HEK293 (cell line): ENCODE measurements at regions not wholly inside any gene's neighbourhood (a gene's known extent, or its start where the extent isn't known, plus 50 kb on each side); places are given as distances from the start of the nearest gene placed in this dataset.

Source experiments
- CTCF ChIA-PET: fragments of 350-600 bp; formaldehyde crosslinking; extraction: SDS; loops from one replicate; lab custom pipeline; 2021; ENCODE audit warnings: antibody characterized with exemption; lab: Yijun Ruan, JAX
- POLR2A ChIA-PET: fragments of 300-600 bp; formaldehyde crosslinking; extraction: SDS; loops from one replicate; lab custom pipeline; 2020; ENCODE audit warnings: antibody characterized with exemption, inconsistent platforms; lab: Yijun Ruan, JAX
- H3K27ac ChIP-seq: fragments of 200-500 bp; sonication (Bioruptor generic); 2 replicates; pipeline ENCODE4 v1.5.1; 2014; ENCODE audit warnings: low read depth, low read length, control low read depth, inconsistent platforms; ENCODE audit errors: extremely low read depth
- H3K36me3 ChIP-seq, 2 experiments: fragments of 200-500 bp in 1 of 2; sonication (Bioruptor generic) in 1 of 2; 1 replicate in 1 of 2; 2 replicates in 1 of 2; pipeline ENCODE4 v1.5.1; 2014 to 2017; ENCODE audit warnings: inconsistent platforms in 2 of 2, low read length in 2 of 2; ENCODE audit not compliant: control insufficient read depth in 2 of 2, insufficient read depth in 1 of 2
- H3K4me1 ChIP-seq: fragments of 200-500 bp; sonication (Bioruptor generic); 2 replicates; pipeline ENCODE4 v1.5.1; 2014; ENCODE audit warnings: mild to moderate bottlenecking, low read length, inconsistent platforms; ENCODE audit not compliant: control insufficient read depth, insufficient read depth
- H3K4me3 ChIP-seq: 2 replicates; pipeline ENCODE4 v1.5.1; 2011; ENCODE audit warnings: low read depth, mild to moderate bottlenecking, control low read depth, low read length, moderate library complexity
- H3K9me3 ChIP-seq: fragments of 200-500 bp; sonication (Bioruptor generic); 2 replicates; pipeline ENCODE4 v1.5.1; 2014; ENCODE audit warnings: low read depth, low read length, inconsistent platforms; ENCODE audit not compliant: control insufficient read depth, insufficient read depth
- ZNF138 ChIP-seq: fragments of 450-650 bp; formaldehyde crosslinking; IDR thresholded peaks from 2 replicates; pipeline ENCODE4 v1.5.1; 2016; ENCODE audit warnings: missing biosample characterization, missing genetic modification characterization, borderline replicate concordance
- ZNF155 ChIP-seq: fragments of 450-650 bp; formaldehyde crosslinking; IDR thresholded peaks from 2 replicates; pipeline ENCODE4 v1.5.1; 2016; ENCODE audit warnings: missing biosample characterization, missing genetic modification characterization
- ZNF2 ChIP-seq: fragments of 450-650 bp; formaldehyde crosslinking; IDR thresholded peaks from 2 replicates; pipeline ENCODE4 v1.5.1; 2016; ENCODE audit warnings: missing biosample characterization, missing genetic modification characterization
- ZNF335 ChIP-seq: fragments of 450-650 bp; formaldehyde crosslinking; conservative IDR thresholded peaks from 2 replicates; pipeline ENCODE4 v1.5.1; 2016; ENCODE audit warnings: missing biosample characterization, missing genetic modification characterization
- ZNF561 ChIP-seq: fragments of 450-650 bp; IDR thresholded peaks from 2 replicates; pipeline ENCODE4 v1.5.1; 2018; ENCODE audit warnings: missing biosample characterization, missing genetic modification characterization, borderline replicate concordance
- ZNF621 ChIP-seq: fragments of 450-650 bp; formaldehyde crosslinking; IDR thresholded peaks from 2 replicates; pipeline ENCODE4 v1.5.1; 2017; ENCODE audit warnings: missing biosample characterization, missing genetic modification characterization
- ZNF658 ChIP-seq: fragments of 450-650 bp; formaldehyde crosslinking; IDR thresholded peaks from 2 replicates; pipeline ENCODE4; 2016; ENCODE audit warnings: missing biosample characterization, missing genetic modification characterization
- ZNF707 ChIP-seq: fragments of 450-650 bp; formaldehyde crosslinking; IDR thresholded peaks from 2 replicates; pipeline ENCODE4 v1.5.1; 2016; ENCODE audit warnings: missing biosample characterization, missing genetic modification characterization
- ZNF76 ChIP-seq: fragments of 450-650 bp; formaldehyde crosslinking; IDR thresholded peaks from 2 replicates; pipeline ENCODE4; 2016; ENCODE audit warnings: low read depth, missing biosample characterization, missing genetic modification characterization, borderline replicate concordance
- TF ChIP-seq, protein P1 (sequence below): fragments of 450-650 bp; formaldehyde crosslinking; IDR thresholded peaks from 2 replicates; pipeline ENCODE4 v1.5.1; 2017; ENCODE audit warnings: missing biosample characterization, missing genetic modification characterization
- TF ChIP-seq, protein P2 (sequence below): fragments of 450-650 bp; formaldehyde crosslinking; IDR thresholded peaks from 2 replicates; pipeline ENCODE4 v1.5.1; 2017; ENCODE audit warnings: missing biosample characterization, missing genetic modification characterization
- TF ChIP-seq, protein P3 (sequence below): fragments of 450-650 bp; formaldehyde crosslinking; IDR thresholded peaks from 2 replicates; pipeline ENCODE4 v1.5.1; 2016; ENCODE audit warnings: missing biosample characterization, missing genetic modification characterization, low read depth
- TF ChIP-seq, protein P4 (sequence below): fragments of 450-650 bp; formaldehyde crosslinking; IDR thresholded peaks from 2 replicates; pipeline ENCODE4 v1.5.1; 2016; ENCODE audit warnings: missing biosample characterization, missing genetic modification characterization
- TF ChIP-seq, protein P5 (sequence below): fragments of 450-650 bp; formaldehyde crosslinking; optimal IDR thresholded peaks from 2 replicates; pipeline ENCODE3; 2016; ENCODE audit warnings: missing biosample characterization, mild to moderate bottlenecking, missing genetic modification characterization

DNA sequence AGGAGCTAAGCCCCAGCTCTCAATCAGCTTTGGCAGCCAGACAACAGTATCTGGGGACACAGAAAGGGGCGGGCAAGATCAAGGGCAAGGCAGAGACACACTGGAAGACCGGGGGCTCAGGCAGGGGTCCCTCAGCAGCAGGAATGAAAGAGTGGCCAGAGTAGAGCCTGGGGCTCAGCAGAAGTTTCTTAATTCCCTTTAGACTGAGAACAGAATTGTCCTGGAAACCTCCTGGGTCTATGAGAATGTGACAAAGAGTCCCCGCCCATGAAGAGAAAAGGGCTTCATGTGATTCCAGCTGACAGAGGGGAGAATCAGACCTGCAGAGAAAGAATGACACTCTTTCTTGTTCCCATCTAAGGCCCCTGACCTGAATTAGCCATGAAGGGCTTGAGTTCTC lies 95.2 kb upstream of the CTNNB1 start (continued):
- TF ChIP-seq, protein P1, sequence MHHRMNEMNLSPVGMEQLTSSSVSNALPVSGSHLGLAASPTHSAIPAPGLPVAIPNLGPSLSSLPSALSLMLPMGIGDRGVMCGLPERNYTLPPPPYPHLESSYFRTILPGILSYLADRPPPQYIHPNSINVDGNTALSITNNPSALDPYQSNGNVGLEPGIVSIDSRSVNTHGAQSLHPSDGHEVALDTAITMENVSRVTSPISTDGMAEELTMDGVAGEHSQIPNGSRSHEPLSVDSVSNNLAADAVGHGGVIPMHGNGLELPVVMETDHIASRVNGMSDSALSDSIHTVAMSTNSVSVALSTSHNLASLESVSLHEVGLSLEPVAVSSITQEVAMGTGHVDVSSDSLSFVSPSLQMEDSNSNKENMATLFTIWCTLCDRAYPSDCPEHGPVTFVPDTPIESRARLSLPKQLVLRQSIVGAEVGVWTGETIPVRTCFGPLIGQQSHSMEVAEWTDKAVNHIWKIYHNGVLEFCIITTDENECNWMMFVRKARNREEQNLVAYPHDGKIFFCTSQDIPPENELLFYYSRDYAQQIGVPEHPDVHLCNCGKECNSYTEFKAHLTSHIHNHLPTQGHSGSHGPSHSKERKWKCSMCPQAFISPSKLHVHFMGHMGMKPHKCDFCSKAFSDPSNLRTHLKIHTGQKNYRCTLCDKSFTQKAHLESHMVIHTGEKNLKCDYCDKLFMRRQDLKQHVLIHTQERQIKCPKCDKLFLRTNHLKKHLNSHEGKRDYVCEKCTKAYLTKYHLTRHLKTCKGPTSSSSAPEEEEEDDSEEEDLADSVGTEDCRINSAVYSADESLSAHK (tag by site-specific recombination) = no peak

DNA sequence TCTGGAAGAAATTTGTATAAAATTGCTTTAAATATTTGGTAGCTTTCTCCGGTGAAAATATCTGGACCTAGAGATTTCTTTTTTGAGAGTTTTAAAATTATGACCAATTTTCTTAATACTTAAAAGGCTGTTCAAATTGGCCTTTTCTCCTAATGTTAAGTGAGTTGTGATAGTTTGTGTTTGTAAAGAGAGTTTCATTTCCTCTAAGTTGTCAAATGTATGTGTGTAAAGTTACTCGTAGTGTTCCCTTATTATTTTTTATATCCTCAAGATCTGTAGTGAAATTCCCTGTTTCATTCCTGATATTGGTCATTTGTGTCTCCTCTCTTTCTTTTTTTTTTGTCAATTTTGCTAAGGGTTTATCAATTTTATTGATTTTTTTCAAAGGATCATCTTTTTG lies 92.6 kb upstream of the CTNNB1 start:
- Histone ChIP-seq H3K27ac (no peak overlapping the region), H3K36me3 (no peaks in the 10 kb centered on the region), H3K9me3 (no peaks in the 10 kb centered on the region), H3K4me1 (no peaks in the 10 kb centered on the region), H3K4me3 (no peak overlapping the region)
- CTCF ChIA-PET = no interaction called here
- POLR2A ChIA-PET = no interaction called here
- no peak for TF ChIP-seq ZNF335 (tag by site-specific recombination)

DNA sequence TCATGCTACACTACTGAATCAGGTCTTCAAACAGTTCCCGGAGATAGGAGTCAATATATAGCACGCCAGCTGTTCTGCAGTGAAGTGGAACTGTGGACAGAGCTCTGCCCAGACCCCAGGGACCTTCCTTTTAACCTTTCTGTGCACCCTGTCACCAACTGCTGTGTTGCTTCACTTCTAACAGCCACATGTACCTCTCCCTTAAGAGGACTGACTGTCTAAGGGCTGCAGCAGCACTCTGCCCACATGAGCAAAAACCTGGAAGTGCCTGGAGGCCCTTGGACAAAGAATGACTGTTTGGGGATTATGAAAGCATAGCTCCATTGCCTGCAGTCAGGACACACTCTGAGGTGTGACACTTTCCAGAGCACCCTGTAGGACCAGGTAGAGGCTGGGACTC lies 88.3 kb upstream of the CTNNB1 start:
- H3K36me3 ChIP-seq = no peaks in the 10 kb centered on the region
- CTCF ChIA-PET = no interaction called here
- H3K9me3 ChIP-seq = no peaks in the 10 kb centered on the region
- H3K4me3 ChIP-seq = no peak overlapping the region
- no peak overlapping the region for H3K27ac ChIP-seq
- TF ChIP-seq ZNF621 (tag by site-specific recombination) (no peak), ZNF155 (tag by site-specific recombination) (no peak), ZNF707 (no peak), ZNF138 (no peak), ZNF2 (tag by site-specific recombination) (no peak), ZNF76 (tag by site-specific recombination) (no peak), ZNF561 (tag by site-specific recombination) (no peak), ZNF658 (tag by site-specific recombination) (no peak)
- TF ChIP-seq, protein P2, sequence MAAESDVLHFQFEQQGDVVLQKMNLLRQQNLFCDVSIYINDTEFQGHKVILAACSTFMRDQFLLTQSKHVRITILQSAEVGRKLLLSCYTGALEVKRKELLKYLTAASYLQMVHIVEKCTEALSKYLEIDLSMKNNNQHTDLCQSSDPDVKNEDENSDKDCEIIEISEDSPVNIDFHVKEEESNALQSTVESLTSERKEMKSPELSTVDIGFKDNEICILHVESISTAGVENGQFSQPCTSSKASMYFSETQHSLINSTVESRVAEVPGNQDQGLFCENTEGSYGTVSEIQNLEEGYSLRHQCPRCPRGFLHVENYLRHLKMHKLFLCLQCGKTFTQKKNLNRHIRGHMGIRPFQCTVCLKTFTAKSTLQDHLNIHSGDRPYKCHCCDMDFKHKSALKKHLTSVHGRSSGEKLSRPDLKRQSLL (tag by site-specific recombination) = no peak
- TF ChIP-seq, protein P3, sequence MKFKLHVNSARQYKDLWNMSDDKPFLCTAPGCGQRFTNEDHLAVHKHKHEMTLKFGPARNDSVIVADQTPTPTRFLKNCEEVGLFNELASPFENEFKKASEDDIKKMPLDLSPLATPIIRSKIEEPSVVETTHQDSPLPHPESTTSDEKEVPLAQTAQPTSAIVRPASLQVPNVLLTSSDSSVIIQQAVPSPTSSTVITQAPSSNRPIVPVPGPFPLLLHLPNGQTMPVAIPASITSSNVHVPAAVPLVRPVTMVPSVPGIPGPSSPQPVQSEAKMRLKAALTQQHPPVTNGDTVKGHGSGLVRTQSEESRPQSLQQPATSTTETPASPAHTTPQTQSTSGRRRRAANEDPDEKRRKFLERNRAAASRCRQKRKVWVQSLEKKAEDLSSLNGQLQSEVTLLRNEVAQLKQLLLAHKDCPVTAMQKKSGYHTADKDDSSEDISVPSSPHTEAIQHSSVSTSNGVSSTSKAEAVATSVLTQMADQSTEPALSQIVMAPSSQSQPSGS (tag by site-specific recombination) = no peak
- TF ChIP-seq, protein P4, sequence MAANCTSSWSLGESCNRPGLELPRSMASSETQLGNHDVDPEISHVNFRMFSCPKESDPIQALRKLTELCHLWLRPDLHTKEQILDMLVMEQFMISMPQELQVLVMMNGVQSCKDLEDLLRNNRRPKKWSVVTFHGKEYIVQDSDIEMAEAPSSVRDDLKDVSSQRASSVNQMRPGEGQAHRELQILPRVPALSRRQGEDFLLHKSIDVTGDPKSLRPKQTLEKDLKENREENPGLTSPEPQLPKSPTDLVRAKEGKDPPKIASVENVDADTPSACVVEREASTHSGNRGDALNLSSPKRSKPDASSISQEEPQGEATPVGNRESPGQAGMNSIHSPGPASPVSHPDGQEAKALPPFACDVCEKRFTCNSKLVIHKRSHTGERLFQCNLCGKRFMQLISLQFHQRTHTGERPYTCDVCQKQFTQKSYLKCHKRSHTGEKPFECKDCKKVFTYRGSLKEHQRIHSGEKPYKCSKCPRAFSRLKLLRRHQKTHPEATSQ (tag by site-specific recombination) = no peak
- TF ChIP-seq, protein P5, sequence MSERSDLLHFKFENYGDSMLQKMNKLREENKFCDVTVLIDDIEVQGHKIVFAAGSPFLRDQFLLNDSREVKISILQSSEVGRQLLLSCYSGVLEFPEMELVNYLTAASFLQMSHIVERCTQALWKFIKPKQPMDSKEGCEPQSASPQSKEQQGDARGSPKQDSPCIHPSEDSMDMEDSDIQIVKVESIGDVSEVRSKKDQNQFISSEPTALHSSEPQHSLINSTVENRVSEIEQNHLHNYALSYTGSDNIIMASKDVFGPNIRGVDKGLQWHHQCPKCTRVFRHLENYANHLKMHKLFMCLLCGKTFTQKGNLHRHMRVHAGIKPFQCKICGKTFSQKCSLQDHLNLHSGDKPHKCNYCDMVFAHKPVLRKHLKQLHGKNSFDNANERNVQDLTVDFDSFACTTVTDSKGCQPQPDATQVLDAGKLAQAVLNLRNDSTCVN = no peak
- H3K4me1 ChIP-seq = no peaks in the 10 kb centered on the region
- POLR2A ChIA-PET = interaction anchor here (1.4 kb wide), 1 partner anchor 88 kb away, joined by 3 read pairs; the partner anchor contains the start of gene CTNNB1
